WERI-Rb-1 (cell line): ENCODE measurements at regions not wholly inside any gene's neighbourhood (a gene's known extent, or its start where the extent isn't known, plus 50 kb on each side); places are given as distances from the start of the nearest gene placed in this dataset.

Source experiments
- DNase-seq: peaks from one replicate; pipeline ENCODE4 v3.0.0-alpha.2; 2020
- H3K27ac ChIP-seq: fragments of 250-450 bp; sonication (Bioruptor Pico); 2 replicates; pipeline ENCODE4 v1.5.1; 2020; ENCODE audit warnings: mild to moderate bottlenecking, moderate library complexity
- H3K27me3 ChIP-seq: fragments of 250-450 bp; sonication (Bioruptor Pico); 2 replicates; pipeline ENCODE4 v1.5.1; 2021; ENCODE audit warnings: mild to moderate bottlenecking, low read depth, moderate library complexity; ENCODE audit not compliant: insufficient read depth, severe bottlenecking
- H3K36me3 ChIP-seq: fragments of 250-450 bp; sonication (Bioruptor Pico); 2 replicates; pipeline ENCODE4 v1.5.1; 2020; ENCODE audit warnings: mild to moderate bottlenecking, moderate library complexity
- H3K4me3 ChIP-seq: 2 replicates; pipeline ENCODE4 v1.5.1; 2011; ENCODE audit warnings: low read depth, mild to moderate bottlenecking, control low read depth, low read length
- H3K9me3 ChIP-seq: fragments of 250-450 bp; sonication (Bioruptor Pico); 2 replicates; pipeline ENCODE4 v1.5.1; 2021; ENCODE audit warnings: mild to moderate bottlenecking, moderate library complexity; ENCODE audit not compliant: severe bottlenecking
- CTCF ChIP-seq: IDR thresholded peaks from 2 replicates; pipeline ENCODE4 v1.5.1; 2011; ENCODE audit warnings: low read depth, mild to moderate bottlenecking, control low read depth, inconsistent platforms, low read length

- Histone ChIP-seq H3K36me3 (no peaks in the 10 kb centered on the region), H3K9me3 (no peaks in the 10 kb centered on the region), H3K27me3 (no peaks in the 10 kb centered on the region), H3K27ac (no peak overlapping the region), H3K4me3 (no peak overlapping the region)
- TF ChIP-seq CTCF: no peak
- no peak for DNase-seq
Observed at GRCh38 chr10:111354859-111355258, 278.0 kb downstream of the ADRA2A start.

GRCh38 chr10:111356571-111356970, 279.7 kb downstream of the ADRA2A start:
- TF ChIP-seq CTCF: no peak
- H3K4me3 ChIP-seq: no peak overlapping the region
- H3K36me3 ChIP-seq: no peaks in the 10 kb centered on the region
- no peak for DNase-seq
- no peak overlapping the region for H3K27ac ChIP-seq
- H3K27me3 ChIP-seq: no peaks in the 10 kb centered on the region
- no peaks in the 10 kb centered on the region for H3K9me3 ChIP-seq

- Histone ChIP-seq H3K36me3 (no peaks in the 10 kb centered on the region), H3K27ac (no peak overlapping the region), H3K4me3 (no peak overlapping the region), H3K9me3 (no peaks in the 10 kb centered on the region), H3K27me3 (no peaks in the 10 kb centered on the region)
- no peak for TF ChIP-seq CTCF
- no peak for DNase-seq
Observed at GRCh38 chr10:111357859-111358258, 281.0 kb downstream of the ADRA2A start.

GRCh38 chr10:111360260-111360925, 283.6 kb downstream of the ADRA2A start:
- Histone ChIP-seq H3K36me3 (no peaks in the 10 kb centered on the region), H3K27ac (no peak overlapping the region), H3K9me3 (no peaks in the 10 kb centered on the region), H3K27me3 (no peaks in the 10 kb centered on the region), H3K4me3 (no peak overlapping the region)
- peak; percentile 78 for DNase-seq
- peak; percentile 92 for TF ChIP-seq CTCF

DNA sequence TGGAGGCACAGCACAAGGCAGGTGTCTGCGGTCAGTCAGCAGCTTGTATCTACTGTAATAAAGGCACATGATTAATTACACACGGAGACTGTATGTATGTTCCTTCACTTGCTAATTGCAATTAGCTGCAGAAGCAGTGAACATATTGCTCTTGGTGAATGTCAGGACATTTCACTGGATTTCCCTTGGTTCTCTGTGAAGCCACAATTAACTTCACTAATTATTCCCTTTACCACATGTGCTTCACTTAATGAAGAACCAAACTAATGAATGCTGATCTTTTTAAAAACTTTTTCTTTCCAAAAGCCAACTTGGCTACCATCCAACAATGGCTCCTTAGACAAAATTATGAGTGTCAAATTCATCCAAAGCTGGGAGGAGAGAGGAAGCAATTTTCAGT, 290.7 kb downstream of the ADRA2A start:
- no peaks in the 10 kb centered on the region for H3K27me3 ChIP-seq
- TF ChIP-seq CTCF: no peak
- no peaks in the 10 kb centered on the region for H3K36me3 ChIP-seq
- H3K27ac ChIP-seq: no peak overlapping the region
- no peak overlapping the region for H3K4me3 ChIP-seq
- H3K9me3 ChIP-seq: no peaks in the 10 kb centered on the region
- no peak for DNase-seq

DNA sequence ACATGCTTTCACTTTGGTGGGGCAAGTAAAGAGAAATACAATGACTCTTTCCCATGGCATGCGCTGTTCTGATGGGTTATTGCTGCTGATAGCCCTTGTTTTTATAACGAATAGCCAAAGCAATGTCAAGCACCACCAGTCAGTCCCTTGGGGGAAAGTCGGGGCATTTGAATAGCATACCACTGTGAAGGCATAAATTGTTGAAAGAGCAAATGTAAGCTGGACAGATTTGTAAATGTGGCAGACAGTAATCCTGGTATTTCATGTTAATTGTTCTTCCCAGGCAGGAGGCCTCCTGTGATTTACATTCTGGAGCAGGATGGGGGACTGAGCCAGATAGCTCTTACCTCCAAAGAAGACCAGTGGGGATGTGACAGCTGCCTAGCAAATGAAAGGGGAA, 293.3 kb downstream of the ADRA2A start:
- no peaks in the 10 kb centered on the region for H3K36me3 ChIP-seq
- no peak overlapping the region for H3K27ac ChIP-seq
- H3K9me3 ChIP-seq: no peaks in the 10 kb centered on the region
- no peak for TF ChIP-seq CTCF
- H3K4me3 ChIP-seq: no peak overlapping the region
- no peaks in the 10 kb centered on the region for H3K27me3 ChIP-seq
- DNase-seq: no peak
